NCI-H226 (cell line): ENCODE measurements at regions not wholly inside any gene's neighbourhood (a gene's known extent, or its start where the extent isn't known, plus 50 kb on each side); places are given as distances from the start of the nearest gene placed in this dataset.
A peak's percentile ranks its signal among the peaks of the same experiment; 100 is the strongest.
"Not testable (repeated sequence)": the region's sequence is repeated elsewhere in the genome, so short reads cannot be mapped to it uniquely, and the experiment has no call there.

Source experiments
- DNase-seq: peaks from one replicate; pipeline ENCODE4 v3.0.0-alpha.2; 2015

DNA sequence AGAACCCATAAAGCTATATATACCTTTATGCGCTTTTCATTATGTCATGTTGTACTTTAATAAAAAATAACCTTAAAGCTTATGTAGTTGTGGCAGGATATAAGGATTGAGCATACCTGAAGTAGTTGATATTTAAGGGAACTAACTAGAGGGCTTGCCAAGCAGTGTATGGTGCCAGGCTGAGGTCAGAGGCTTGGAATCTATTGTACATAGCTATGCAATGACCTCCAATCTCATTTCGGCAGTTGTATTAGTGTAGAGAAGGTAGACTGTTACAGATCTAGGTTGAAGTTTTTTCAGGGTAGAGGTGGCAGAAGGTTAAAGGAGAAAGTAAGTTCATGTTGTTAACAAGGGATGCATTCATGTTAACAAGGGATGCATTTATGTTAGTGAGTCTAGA is 397.7 kb upstream of the HS3ST5 start:
- DNase-seq: peak; percentile 90

DNA sequence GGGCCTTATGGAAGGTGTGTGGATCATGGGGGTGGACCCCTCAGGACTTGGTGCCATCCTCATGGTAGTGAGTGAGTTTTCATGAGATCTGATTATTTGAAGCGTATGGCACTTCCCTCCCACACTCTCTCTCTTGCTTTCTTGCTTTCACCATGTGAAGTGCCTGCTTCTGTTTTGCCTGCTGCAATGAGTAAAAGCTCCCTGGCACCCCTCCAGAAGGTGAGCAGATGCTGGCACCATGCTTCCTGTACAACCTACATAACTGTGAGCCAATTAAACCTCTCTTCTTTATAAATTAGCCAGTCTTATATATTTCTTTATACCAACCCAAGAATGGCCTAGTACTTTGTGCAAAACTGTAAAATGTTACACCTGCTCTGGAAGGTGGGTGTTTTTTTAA is 396.8 kb upstream of the HS3ST5 start:
- DNase-seq: peak; percentile 59

DNA sequence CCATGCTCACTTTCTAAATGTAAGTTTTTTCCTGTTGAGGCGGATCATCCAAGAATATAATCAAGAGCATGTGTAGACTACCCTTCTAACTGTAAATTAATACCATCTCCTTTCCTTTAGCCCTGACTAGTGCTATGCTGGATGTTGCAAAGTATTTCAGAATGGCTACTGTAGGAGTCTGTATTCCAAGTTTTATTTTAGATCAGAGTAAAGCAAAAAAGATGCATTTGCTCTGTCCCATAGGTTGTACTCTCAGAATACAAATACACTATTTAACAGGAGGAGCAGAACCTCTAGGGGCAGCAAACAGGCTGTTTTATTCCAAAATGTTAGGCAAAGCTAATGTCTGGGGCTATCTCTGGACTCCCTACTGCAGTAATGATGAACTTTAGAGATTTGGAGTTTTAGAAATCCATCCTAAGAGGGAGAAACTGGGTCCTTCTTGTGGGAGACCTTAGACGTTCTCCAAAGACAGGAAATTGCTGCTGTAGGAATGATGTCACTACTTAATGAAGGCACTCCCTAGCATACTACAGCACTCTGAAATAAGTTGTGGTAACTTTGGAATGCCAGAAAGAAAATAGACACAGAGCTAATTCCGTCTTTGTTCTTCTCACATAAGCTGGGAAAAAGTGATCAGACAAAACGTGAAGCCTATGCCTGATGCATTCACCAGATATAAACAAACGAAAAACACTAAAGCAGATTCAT is 392.4 kb upstream of the HS3ST5 start:
- DNase-seq: peak; percentile 83

DNA sequence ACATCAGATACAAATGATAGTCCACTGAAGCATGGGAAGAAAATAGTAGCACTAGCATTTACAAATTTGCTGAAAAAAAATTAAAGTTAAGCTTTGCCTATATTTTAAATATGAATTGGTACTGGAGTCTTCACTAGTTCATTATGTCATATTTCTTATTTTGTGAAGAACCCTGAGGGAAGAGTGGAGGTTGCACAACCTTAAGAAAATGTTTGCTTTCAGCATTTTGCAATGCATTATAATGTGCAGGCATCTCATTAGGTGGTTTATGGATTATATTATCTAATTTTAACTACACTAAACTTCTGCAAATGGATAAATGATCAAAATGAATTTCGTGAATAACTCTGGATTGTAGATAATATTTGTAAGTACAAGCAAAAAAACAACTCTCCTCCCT is 390.8 kb upstream of the HS3ST5 start:
- no peak for DNase-seq

DNA sequence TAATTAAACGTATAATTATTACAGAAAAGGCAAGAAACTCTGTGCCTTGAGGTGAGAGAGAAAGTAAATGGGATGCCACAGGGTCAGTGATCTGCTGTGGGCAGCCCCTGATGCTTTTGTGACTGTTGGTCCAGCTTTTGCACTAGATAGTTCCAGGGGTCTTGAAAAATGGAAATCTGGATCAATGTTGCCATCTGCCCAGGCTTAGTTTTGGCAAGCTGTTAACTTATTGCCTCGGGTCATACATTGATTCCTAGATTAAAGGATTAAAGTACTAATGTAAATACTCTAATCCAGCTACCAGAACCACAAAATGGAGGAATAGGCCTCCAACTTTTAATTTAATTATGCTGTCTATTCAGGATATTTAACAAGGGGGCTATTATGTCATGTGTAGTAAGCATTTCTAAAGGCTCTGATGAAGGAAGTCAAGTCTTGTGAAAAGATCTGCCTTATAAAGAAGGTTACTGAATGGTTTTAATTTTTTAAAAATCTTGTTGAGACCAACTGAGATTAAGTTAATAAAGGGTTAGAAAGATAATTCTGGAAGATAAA is 376.0 kb upstream of the HS3ST5 start:
- DNase-seq: no peak

DNA sequence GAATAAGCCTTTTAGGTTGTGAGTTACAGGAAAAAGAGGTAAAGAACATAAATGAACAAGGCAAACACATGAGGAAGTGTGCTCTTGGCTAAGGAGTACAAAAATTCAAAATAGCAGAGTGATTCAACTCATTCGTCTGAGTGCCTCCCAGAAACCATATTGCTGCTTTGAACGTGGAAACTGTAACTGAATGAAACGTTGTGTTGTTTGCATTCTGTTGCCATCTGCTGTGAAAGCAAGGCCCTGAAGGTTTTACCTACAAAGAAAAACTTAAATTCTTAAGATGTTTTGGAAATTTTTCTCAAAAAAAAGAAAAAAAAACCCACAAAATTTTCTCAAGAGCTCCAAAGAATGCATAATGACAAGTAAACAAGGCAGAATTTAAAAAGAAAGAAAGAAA is 375.4 kb upstream of the HS3ST5 start:
- DNase-seq: no peak

DNA sequence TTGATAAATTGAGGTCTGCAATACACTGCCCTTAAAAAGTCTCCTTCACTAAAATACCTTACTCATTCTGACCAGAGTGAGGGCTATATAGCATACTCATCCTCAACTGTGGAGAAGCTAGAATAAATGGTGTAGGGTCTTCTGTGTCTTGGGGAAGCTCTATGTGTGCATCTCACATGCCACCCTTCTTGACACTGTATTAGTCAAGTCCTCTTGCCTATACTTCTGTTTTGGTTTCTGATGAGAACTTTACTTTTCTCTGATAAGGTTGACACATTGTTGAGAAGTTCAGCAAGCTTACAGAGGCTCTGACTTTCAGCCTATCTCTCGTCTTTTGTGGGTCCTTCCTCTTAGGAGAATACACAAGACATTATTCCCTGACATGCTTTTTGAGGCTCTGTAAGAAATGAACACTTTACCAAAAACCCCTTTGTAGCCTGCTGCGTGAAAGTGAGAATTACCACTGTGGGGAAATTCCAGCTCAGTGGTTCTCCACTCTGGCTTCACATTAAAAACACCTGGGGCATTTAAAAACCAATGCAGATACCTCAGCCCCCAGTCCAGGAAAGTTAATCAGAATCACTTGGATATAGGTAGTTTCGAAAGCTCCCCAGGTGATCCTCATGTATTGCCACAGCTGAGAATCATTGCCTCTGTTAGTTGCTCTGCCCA is 372.1 kb upstream of the HS3ST5 start:
- no peak for DNase-seq

DNA sequence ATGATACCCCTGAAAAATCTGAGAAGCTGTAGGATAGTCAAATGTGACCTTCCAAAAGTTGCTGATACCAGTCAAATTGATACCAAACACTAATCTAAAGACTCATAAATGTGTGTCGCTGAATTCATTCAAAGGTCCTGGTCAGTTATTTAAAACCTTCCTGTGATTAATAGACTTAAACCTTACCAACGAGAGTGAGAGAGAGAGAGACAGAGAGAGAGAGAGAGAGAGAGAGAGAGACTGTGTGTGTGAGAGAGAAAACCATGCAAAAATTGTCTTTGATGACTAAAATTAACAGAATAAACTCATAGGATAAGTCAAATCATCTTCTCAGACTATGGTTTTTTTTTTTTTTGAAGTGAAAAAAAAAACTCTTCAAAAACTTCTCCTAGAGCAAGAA is 370.9 kb upstream of the HS3ST5 start:
- DNase-seq: no peak

DNA sequence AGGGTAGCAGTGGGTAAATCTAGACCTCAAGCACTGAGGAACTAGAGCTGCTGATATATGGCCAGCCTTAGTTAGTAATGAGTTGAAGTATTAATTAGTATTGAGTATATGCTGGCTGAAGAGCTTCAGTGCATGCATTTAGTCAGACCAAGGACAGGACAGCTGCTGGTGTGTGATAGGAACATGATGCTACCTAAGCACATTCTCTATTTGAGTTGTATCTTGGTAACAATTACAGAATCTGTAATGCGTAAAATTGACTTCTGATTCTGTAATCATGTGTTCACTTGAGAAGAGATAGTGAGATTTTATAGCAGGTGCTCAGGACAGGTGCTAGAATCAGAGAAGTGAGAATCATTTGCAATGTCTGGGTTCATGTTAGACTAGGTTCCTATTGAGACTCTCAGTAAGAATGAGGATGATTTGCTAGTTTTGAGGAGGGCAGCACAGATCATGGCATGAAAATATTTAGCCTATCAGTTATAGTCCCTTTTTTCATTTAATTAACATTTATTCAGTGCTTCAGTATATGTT is 369.4 kb upstream of the HS3ST5 start:
- DNase-seq: no peak

DNA sequence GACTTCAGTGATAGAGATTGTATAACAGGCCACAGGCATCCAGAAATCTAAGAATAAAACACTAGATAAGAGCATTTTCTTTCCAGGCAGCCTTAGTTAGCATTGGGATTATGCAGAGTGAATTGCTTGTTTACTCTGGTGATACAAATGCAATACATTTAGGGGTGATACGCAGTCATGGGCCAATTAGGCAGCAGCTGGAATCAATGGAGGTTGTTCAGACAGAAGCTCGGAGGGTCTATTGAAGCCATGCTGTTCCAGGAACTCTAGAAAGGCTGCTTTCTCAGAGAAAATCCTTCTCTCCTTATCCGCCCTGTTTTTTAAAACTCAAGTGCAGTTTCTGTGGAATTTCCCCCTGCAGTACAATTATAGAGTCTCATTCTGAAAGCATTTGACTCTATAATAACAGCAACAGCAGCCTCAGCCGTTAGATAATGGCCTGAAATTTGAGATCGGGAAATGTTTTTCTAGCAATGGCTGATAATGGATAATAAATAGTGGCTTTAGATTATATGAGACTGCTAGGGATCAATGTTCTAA is 364.3 kb upstream of the HS3ST5 start:
- no peak for DNase-seq

DNA sequence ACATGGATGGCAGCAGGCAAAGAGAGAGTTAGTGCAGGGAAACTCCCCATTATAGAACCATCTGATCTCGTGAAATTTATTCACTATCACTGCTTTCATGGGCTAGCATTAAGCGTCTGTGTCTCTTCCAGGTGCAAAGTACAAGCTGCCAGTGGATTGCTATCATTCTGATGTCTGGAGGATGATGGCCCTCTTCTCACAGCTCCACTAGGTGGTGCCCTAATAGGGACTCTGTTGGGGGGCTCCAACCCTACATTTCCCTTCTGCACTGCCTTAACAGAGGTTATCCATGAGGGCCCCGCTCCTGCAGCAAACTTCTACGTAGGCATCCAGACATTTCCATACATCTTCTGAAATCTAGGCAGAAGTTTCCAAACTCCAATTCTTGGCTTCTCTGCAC is 347.8 kb upstream of the HS3ST5 start:
- no peak for DNase-seq

DNA sequence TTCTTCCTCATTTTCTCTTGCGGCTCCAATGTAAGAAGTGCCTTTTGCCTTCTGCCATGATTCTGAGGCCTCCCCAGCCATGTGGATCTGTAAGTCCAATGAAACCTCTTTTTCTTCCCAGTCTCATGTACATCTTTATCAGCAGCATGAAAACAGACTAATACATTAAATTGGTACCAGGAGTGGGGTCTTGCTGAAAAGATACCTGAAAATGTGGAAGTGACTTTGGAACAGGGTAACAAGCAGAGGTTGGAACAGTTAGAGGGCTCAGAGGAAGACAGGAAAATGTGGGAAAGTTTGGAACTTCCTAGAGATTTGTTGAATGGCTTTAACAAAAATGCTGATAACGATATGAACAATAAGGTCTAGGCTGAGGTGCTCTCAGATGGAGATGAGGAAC is 316.7 kb upstream of the HS3ST5 start:
- no peak for DNase-seq

DNA sequence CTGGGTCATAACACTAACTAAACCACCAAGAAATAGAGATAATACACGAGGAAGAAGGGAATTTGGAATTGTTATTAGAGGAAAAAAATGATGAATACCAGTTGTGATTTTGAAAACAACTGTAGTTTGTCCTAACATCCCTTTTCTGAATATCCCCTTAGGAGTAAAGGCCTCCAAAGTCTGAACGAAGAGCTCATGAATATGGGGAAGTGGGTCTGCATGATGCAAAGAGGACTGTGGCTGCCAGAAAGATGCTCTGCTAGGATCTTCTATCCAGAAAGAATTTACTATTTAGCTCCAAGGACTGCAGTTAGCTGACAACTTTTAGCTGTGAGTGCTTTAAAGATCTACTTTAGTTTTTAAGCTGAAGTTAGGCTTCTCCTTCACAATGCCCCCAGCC is 308.8 kb upstream of the HS3ST5 start:
- DNase-seq: no peak

DNA sequence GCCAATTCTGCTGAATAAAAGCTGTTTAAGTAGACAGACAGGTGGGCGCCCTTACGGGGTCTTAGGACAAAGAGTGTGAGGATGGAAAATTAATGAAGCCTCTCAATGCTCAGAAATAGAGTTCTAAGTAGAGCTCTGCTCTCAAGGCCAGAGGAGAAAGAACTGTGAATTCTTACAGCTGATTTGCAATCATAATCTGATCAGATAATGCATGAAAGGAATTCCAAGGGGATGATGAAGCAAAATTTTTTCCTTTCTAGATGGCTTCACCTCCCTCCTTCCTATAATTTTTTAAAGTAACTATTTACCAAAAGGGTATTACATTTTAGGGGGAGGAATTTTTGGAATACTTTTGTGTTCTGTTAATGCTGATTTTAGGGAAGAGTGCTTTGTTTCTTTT is 308.1 kb upstream of the HS3ST5 start:
- DNase-seq: peak; percentile 53

DNA sequence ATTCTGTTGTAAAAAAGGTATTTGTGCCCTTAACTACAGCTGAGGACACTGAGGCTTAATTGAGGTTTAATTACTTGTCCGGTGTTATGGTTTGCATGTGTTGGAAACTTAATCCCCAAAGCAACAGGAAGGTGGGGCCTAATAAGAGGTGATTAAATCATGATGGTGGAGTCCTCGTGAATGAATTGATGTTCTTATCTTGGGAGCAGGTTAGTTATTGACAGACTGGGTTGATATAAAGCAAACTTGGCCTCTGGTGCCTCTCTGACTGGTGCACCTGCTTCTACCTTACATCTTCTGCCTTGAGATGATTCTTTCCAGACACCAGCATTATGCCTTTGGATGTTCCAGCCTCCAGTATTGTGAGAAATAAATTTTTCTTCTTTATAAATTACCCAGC is 306.5 kb upstream of the HS3ST5 start:
- DNase-seq: no peak

DNA sequence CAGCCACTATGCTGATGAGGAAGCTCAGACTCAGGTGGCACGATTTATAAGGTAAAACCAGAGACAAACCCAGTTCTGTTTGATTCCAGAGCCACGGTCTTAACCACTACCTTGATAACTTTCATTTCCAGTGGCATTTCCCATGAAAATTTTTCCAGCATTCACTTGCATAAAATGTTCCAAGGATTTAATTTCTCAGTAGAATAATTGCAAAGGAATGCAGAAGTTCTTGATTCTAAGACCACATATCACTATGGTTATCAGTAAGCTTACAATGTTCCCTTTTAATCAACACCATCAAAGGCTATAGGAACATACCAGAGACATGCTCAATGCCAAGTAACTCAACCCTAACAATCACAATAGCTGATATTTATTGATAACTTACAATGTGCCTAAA is 306.0 kb upstream of the HS3ST5 start:
- DNase-seq: peak; percentile 66

DNA sequence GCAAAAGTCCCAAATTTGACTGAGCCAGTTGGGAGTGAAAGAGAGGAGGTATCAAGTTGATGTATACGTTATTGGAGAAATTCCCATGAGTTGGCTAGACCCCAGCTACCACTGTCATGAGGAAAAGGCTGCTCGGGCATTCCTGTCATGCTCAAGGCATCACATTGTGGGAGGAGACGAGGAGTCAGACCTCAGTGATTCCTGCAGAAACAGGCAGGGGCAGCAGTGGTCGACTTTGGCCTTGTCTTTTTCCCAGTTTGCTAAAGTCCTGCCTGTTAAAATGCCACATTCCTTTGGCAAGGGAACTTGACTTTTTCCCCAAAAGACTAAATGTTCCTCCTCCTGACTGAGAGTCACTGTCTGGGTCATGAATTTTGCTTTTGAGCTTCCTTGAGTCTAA is 295.5 kb upstream of the HS3ST5 start:
- peak; percentile 19 for DNase-seq

DNA sequence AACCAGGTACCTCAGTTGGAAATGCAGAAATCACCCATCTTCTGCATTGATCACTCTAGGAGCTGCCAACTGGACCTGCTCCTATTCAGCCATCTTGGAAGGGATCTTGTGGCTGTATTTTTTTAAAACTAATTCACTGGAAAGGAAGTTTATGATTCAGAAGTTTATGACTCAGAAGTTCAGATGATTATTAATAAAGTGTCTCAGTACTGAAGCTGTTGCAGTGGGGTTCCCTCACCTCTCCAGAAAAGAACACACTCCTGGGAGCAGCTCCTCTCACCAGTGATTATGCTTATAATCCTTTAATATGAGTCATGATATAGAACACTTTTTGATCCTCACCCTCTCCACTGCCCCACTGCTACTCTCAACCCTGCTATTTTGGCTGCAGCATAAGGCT is 291.2 kb upstream of the HS3ST5 start:
- DNase-seq: peak; percentile 59

DNA sequence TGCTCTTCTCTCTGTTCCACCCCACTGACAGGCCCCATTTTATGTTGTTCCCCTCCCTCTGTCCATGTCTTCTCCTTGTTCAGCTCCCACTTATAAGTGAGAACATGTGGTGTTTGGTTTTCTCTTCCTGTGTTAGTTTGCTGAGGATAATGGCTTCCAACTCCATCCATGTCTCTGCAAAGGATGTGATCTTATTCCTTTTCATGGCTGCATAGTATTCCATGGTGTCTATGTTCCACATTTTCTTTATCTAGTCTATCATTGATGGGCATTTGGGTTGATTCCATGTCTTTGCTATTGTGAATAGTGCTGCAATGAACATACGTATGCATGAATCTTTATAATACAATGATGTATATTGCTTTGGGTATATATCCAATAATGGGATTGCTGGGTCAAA is 283.4 kb upstream of the HS3ST5 start:
- not testable (repeated sequence) for DNase-seq

DNA sequence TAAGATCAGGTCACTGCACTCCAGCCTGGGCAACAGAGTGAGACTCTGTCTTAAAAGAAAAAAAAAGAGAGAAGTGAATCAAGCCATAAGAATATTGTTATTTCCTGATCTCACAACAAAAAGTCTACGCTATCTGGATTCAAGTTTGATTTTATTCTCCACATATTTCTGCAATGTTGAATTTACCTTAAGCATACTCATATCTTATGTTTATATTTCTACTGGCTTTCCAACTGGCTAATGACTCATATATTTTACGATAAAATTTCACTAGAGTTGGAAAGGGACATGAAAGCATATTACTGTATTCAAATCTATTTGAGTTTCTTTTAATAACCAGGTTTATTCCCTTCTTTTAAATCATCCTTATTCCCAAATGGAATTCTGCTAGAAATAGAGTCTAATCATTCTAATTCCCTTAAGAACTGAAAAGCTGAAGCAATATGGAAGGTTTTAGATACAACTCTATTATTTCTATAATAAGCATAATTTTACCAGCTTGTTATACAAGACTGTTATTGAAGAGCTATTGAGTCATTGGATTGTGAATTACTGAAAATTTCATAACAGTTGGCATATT is 276.9 kb upstream of the HS3ST5 start:
- peak; percentile 63 for DNase-seq

DNA sequence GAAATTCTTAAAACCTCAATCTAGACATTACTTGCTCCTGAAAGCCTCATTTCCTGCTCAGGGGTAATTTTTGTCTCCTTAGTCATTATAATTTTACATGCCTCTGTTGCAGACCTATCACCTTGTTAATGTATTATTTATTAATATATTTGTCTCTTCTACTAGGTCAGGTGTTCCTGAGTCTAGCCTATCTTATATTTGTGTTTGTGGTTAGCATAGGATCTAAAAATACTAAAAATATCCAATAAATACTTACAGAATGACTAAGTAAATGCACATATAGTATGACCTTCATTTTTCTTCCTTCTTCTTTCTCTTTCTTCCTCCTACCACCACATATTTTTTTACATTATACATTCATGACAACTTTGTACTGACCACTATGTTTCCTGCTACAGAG is 268.9 kb upstream of the HS3ST5 start:
- DNase-seq: peak; percentile 58

DNA sequence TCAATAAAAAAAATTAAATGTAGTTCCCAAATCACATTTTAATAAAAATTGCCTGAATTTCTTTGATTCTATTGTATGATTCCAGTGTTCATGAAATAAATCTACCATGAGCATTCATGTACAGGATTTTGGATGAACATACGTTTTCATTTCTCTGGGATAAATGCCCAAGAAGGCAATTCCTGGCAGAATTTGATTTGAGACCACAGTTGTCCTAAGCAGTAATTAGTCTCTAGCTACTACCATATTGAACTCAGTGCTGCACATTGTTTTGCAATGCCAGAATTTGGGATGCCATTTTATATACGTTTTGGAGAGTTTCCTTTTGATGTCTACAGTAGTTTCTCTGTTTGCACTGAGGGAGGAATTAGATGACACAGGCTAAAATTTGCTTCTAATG is 265.3 kb upstream of the HS3ST5 start:
- DNase-seq: no peak

DNA sequence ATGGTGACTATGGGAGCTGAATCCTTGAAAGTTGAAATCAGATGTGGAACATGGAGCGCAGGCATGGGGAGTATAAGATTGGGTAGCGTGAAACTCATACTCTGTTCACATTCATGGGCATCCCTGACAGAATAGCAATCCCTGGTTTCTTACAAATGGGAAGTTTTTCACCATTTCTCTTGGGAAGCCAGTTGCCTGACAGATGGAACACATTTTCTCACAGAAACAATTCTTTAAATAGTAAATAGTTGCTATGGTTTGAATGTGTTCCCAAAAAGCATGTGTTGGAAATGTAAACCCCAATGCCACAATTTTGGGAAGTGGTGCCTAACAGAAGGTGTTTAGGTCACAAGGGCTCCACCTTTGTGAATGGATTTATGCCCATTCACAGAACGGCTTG is 262.8 kb upstream of the HS3ST5 start:
- no peak for DNase-seq

DNA sequence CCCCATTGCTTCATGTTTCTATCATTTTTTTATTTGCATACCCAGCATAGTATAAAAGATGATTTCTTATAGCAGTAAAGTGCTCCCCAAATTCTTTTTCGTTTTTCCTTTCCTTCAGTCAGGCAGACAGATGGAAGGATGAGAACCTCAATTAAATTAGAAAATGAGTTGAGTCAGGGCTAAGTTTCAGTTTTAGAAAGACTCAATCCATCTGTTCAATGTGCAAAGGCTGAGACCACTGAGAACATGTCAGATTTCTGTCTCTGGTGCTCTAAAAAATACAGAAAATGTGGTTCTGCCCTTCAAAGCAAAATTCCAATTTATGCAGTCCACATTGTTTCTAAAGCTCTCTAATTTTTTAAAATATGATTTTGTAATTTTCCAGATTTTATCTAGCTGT is 257.6 kb upstream of the HS3ST5 start:
- DNase-seq: no peak
